GM12891 (cell line): ENCODE measurements at regions not wholly inside any gene's neighbourhood (a gene's known extent, or its start where the extent isn't known, plus 50 kb on each side); places are given as distances from the start of the nearest gene placed in this dataset.

Source experiments
- POLR2A ChIP-seq: IDR thresholded peaks from 2 replicates; pipeline ENCODE4 v1.6.1; 2011; ENCODE audit warnings: low read depth, low read length, control low read depth
- POLR2AphosphoS5 ChIP-seq: IDR thresholded peaks from 2 replicates; pipeline ENCODE4 v1.6.1; 2011; ENCODE audit warnings: low read depth, low read length, control low read depth

- no peak for TF ChIP-seq POLR2A
- TF ChIP-seq POLR2AphosphoS5 = no peak
These were observed 106.4 kb downstream of the TUSC7 start for GRCh38 chr3:116815831-116816588.
